GM12878 (cell line): ENCODE measurements at regions not wholly inside any gene's neighbourhood (a gene's known extent, or its start where the extent isn't known, plus 50 kb on each side); places are given as distances from the start of the nearest gene placed in this dataset.
"Not testable (repeated sequence)": the region's sequence is repeated elsewhere in the genome, so short reads cannot be mapped to it uniquely, and the experiment has no call there.

Source experiments
- ATAC-seq: fragments of 200-7000 bp; cut with Tn5 transposase; 3 replicates; pipeline ENCODE4 v1.9.1; 2020; ENCODE audit warnings: mild to moderate bottlenecking, moderate library complexity
- BruUV-seq: library from RNA; stranded (reverse); fragments of 400-500 nt; replicated peaks from 2 replicates; lab custom pipeline; 2021; lab: Mats Ljungman, UMichigan
- CTCF ChIA-PET: fragments of 300-600 bp; sonication (Branson Sonifier 250); formaldehyde crosslinking; extraction: SDS; loops from one replicate; lab custom pipeline; 2021; ENCODE audit warnings: inconsistent platforms; lab: Yijun Ruan, JAX
- POLR2A ChIA-PET: fragments of 350-600 bp; formaldehyde crosslinking; extraction: SDS; loops from one replicate; lab custom pipeline; 2021; ENCODE audit warnings: inconsistent platforms; lab: Charles Lee
- RAD21 ChIA-PET: fragments of 300-600 bp; sonication (Branson Sonifier 250); formaldehyde crosslinking; loops from one replicate; lab custom pipeline; 2023; ENCODE audit warnings: antibody characterized with exemption; ENCODE audit not compliant: unreplicated experiment; lab: Charles Lee
- SMC1A ChIA-PET: fragments of 300-600 bp; sonication (Branson Sonifier 250); formaldehyde crosslinking; loops from one replicate; lab custom pipeline; 2023; ENCODE audit not compliant: unreplicated experiment, uncharacterized antibody; lab: Charles Lee
- DNase-seq: peaks from one replicate; pipeline ENCODE4 v3.0.0-alpha.2; 2011; ENCODE audit warnings: low read depth, low spot score
- FAIRE-seq: peaks from 3 replicates; lab custom pipeline; 2011; peaks lifted over from hg19 to GRCh38; lab: Jason Lieb, UNC
- H2AFZ ChIP-seq: 2 replicates; pipeline ENCODE4 v1.6.0; 2011; ENCODE audit warnings: low read depth, low read length, control low read depth; ENCODE audit not compliant: control insufficient read depth
- H3K27ac ChIP-seq: 2 replicates; pipeline ENCODE4 v1.5.1; 2011; ENCODE audit warnings: control low read depth; ENCODE audit not compliant: control insufficient read depth, insufficient read depth
- H3K27me3 ChIP-seq, 2 experiments: replicated peaks in 1 of 2; 2 replicates each; pipeline versions ENCODE4 v1.6.0 to v1.6.1; 2011; ENCODE audit warnings: low read length in 1 of 2; ENCODE audit not compliant: control insufficient read depth in 2 of 2, insufficient read depth in 2 of 2
- H3K36me3 ChIP-seq, 2 experiments: 2 replicates each; pipeline ENCODE4 v1.5.1; 2011; ENCODE audit warnings: low read length in 1 of 2; ENCODE audit not compliant: control insufficient read depth in 2 of 2, insufficient read depth in 2 of 2
- H3K4me1 ChIP-seq: 2 replicates; pipeline ENCODE4 v1.6.1; 2011; ENCODE audit warnings: mild to moderate bottlenecking, low read length, moderate library complexity, mixed read lengths; ENCODE audit not compliant: control insufficient read depth, insufficient read depth
- H3K4me2 ChIP-seq: 2 replicates; pipeline ENCODE4 v1.6.0; 2011; ENCODE audit warnings: control low read depth; ENCODE audit not compliant: control insufficient read depth, insufficient read depth
- H3K4me3 ChIP-seq: fragments of 200-600 bp; sonication (generic); 2 replicates; pipeline ENCODE4 v1.5.1; 2016
- H3K79me2 ChIP-seq: 2 replicates; pipeline ENCODE4 v1.6.0; 2011; ENCODE audit warnings: low read length; ENCODE audit not compliant: control insufficient read depth, insufficient read depth
- H3K9ac ChIP-seq: 2 replicates; pipeline ENCODE4 v1.8.0; 2011; ENCODE audit warnings: low read length, control low read depth, mixed read lengths; ENCODE audit not compliant: control insufficient read depth, insufficient read depth
- H3K9me3 ChIP-seq: replicated peaks from 3 replicates; pipeline ENCODE4 v1.5.1; 2011; ENCODE audit warnings: mild to moderate bottlenecking, low read length; ENCODE audit not compliant: control insufficient read depth, insufficient read depth
- H4K20me1 ChIP-seq: 2 replicates; pipeline ENCODE4 v1.6.0; 2011; ENCODE audit not compliant: control insufficient read depth, insufficient read depth
- WGBS: methylation state at CpG from one replicate; pipeline ENCODE4 v1.1.6; 2016; ENCODE audit warnings: low lambda C conversion rate; ENCODE audit not compliant: insufficient replicate concordance, insufficient coverage; ENCODE audit errors: missing lambda C conversion rate; 5-methylcytosine and 5-hydroxymethylcytosine counted together
- in situ Hi-C: fragments of 300-500 bp; cut with MboI; formaldehyde crosslinking; loops from 9 replicates; pipeline ENCODE4 v1.14.3; 2018; ENCODE audit warnings: mixed read lengths
- intact Hi-C: fragments of 100-400 bp; cut with micrococcal nuclease; formaldehyde crosslinking; loops from one replicate; pipeline ENCODE4 v1.14.2; 2022; ENCODE audit not compliant: unreplicated experiment

DNA sequence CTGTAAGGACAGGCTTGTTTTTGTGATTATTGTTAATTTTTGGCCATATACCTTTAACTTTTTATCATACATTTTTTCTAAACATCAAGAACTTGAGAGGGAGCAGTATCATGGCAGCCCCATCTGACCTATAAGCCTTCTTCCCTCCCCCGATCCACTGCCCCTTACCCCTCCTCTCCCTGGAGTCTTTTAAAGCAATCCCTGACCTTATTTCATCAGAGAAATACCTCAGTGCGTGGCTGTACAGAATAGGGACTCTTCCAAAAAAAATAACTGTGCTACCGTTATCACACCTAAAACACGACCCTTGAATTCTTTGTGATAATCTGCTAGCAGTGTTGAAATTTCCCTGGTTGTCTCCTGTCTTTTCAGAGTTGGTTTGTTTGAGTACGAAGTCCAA is 4448.7 kb upstream of the TPTE start:
- in situ Hi-C loops, POLR2A ChIA-PET, intact Hi-C loops, H3K9ac ChIP-seq, RAD21 ChIA-PET, H3K27ac ChIP-seq, H3K79me2 ChIP-seq, H3K36me3 ChIP-seq, H3K4me1 ChIP-seq, BruUV-seq, DNase-seq, ATAC-seq, H2AFZ ChIP-seq, H3K4me2 ChIP-seq, H4K20me1 ChIP-seq, H3K27me3 ChIP-seq, H3K4me3 ChIP-seq, FAIRE-seq, CTCF ChIA-PET, SMC1A ChIA-PET, H3K9me3 ChIP-seq: not testable (repeated sequence)
- no CpG with 5 or more reads among the region's 5 CpGs for WGBS

- in situ Hi-C loops, H3K9me3 ChIP-seq, POLR2A ChIA-PET, H3K4me3 ChIP-seq, FAIRE-seq, H3K4me1 ChIP-seq, DNase-seq, H3K79me2 ChIP-seq, RAD21 ChIA-PET, H3K36me3 ChIP-seq, ATAC-seq, H2AFZ ChIP-seq, H4K20me1 ChIP-seq, H3K9ac ChIP-seq, H3K4me2 ChIP-seq, SMC1A ChIA-PET, intact Hi-C loops, CTCF ChIA-PET, BruUV-seq, H3K27me3 ChIP-seq, H3K27ac ChIP-seq: not testable (repeated sequence)
- WGBS: no CpG with 5 or more reads among the region's 19 CpGs
Measured at GRCh38 chr21:6073993-6074705, 4447.2 kb upstream of the TPTE start.

GRCh38 chr21:6074935-6075334 is 4446.4 kb upstream of the TPTE start:
- BruUV-seq, H3K9me3 ChIP-seq, H3K4me3 ChIP-seq, H2AFZ ChIP-seq, H3K36me3 ChIP-seq, FAIRE-seq, POLR2A ChIA-PET, intact Hi-C loops, H3K27me3 ChIP-seq, RAD21 ChIA-PET, H4K20me1 ChIP-seq, DNase-seq, H3K27ac ChIP-seq, H3K79me2 ChIP-seq, ATAC-seq, SMC1A ChIA-PET, H3K4me1 ChIP-seq, in situ Hi-C loops, H3K9ac ChIP-seq, H3K4me2 ChIP-seq, CTCF ChIA-PET: not testable (repeated sequence)
- WGBS: no CpG with 5 or more reads among the region's 17 CpGs

GRCh38 chr21:6075627-6076208 is 4445.7 kb upstream of the TPTE start:
- POLR2A ChIA-PET, RAD21 ChIA-PET, BruUV-seq, H3K4me2 ChIP-seq, H3K4me1 ChIP-seq, DNase-seq, H2AFZ ChIP-seq, H3K9ac ChIP-seq, intact Hi-C loops, CTCF ChIA-PET, H3K9me3 ChIP-seq, H3K79me2 ChIP-seq, FAIRE-seq, SMC1A ChIA-PET, ATAC-seq, H3K4me3 ChIP-seq, H3K27ac ChIP-seq, in situ Hi-C loops, H3K27me3 ChIP-seq, H4K20me1 ChIP-seq, H3K36me3 ChIP-seq: not testable (repeated sequence)
- WGBS: no CpG with 5 or more reads among the region's 24 CpGs
